ENCODE measurements at regions not wholly inside any gene's neighbourhood (a gene's known extent, or its start where the extent isn't known, plus 50 kb on each side); places are given as distances from the start of the nearest gene placed in this dataset.

- no peak overlapping the region for H3K4me3 ChIP-seq (ENCODE audit: low read depth, low read length)
- TF ChIP-seq, protein P1, sequence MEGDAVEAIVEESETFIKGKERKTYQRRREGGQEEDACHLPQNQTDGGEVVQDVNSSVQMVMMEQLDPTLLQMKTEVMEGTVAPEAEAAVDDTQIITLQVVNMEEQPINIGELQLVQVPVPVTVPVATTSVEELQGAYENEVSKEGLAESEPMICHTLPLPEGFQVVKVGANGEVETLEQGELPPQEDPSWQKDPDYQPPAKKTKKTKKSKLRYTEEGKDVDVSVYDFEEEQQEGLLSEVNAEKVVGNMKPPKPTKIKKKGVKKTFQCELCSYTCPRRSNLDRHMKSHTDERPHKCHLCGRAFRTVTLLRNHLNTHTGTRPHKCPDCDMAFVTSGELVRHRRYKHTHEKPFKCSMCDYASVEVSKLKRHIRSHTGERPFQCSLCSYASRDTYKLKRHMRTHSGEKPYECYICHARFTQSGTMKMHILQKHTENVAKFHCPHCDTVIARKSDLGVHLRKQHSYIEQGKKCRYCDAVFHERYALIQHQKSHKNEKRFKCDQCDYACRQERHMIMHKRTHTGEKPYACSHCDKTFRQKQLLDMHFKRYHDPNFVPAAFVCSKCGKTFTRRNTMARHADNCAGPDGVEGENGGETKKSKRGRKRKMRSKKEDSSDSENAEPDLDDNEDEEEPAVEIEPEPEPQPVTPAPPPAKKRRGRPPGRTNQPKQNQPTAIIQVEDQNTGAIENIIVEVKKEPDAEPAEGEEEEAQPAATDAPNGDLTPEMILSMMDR (IDR thresholded peaks at IDR 0.05; ENCODE audit: low read depth, low read length), result no peak
- in situ Hi-C loops (cut with HindIII; ENCODE audit: low sequenced_read_pairs), result no loop called here
- DNase-seq (ENCODE audit: low read depth, low spot score), result no peak
Measured at GRCh38 chr3:171533702-171534101, 73.5 kb upstream of the TNIK start.

DNA sequence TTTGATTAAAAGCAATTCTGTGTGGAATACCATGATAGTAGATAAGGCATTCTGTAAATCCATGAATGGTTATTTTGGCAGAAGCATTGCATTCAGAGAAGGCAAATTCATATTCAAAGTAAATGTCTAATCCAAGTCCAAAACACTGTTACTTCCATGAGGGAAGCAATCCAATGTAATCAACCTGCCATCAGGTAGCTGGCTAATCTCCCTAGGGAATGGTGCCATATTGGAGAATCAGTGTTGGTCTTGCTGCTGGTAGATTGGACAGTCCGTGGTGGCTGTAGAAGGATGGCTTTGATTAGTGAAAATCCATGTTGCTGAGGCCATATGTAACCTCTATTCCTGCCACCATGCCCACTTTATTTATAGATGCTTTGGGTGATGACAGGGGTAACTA lies 72.1 kb upstream of the TNIK start:
- DNase-seq (ENCODE audit: low read depth, low spot score), result no peak

GRCh38 chr3:171531716-171532115 lies 71.5 kb upstream of the TNIK start:
- in situ Hi-C loops (cut with HindIII; ENCODE audit: low sequenced_read_pairs), result no loop called here
- no peak overlapping the region for H3K4me3 ChIP-seq (ENCODE audit: low read depth, low read length)
- no peak for DNase-seq (ENCODE audit: low read depth, low spot score)
- TF ChIP-seq, protein P1 (IDR thresholded peaks at IDR 0.05; ENCODE audit: low read depth, low read length), result no peak

More for the DNA sequence above, 72.1 kb upstream of the TNIK start:
- TF ChIP-seq, protein P1 (IDR thresholded peaks at IDR 0.05; ENCODE audit: low read depth, low read length), result no peak
- no peak overlapping the region for H3K4me3 ChIP-seq (ENCODE audit: low read depth, low read length)
- in situ Hi-C loops (cut with HindIII; ENCODE audit: low sequenced_read_pairs), result no loop called here

- in situ Hi-C loops (cut with HindIII; ENCODE audit: low sequenced_read_pairs), result no loop called here
- TF ChIP-seq, protein P1 (IDR thresholded peaks at IDR 0.05; ENCODE audit: low read depth, low read length), result no peak
- no peak for DNase-seq (ENCODE audit: low read depth, low spot score)
- no peak overlapping the region for H3K4me3 ChIP-seq (ENCODE audit: low read depth, low read length)
Measured at GRCh38 chr3:171528102-171528501, 67.9 kb upstream of the TNIK start.

GRCh38 chr3:171526869-171527268 lies 66.7 kb upstream of the TNIK start:
- DNase-seq (ENCODE audit: low read depth, low spot score), result peak; percentile 43
- in situ Hi-C loops (cut with HindIII; ENCODE audit: low sequenced_read_pairs), result no loop called here
- TF ChIP-seq, protein P1 (IDR thresholded peaks at IDR 0.05; ENCODE audit: low read depth, low read length), result no peak
- H3K4me3 ChIP-seq (ENCODE audit: low read depth, low read length), result no peak overlapping the region

DNA sequence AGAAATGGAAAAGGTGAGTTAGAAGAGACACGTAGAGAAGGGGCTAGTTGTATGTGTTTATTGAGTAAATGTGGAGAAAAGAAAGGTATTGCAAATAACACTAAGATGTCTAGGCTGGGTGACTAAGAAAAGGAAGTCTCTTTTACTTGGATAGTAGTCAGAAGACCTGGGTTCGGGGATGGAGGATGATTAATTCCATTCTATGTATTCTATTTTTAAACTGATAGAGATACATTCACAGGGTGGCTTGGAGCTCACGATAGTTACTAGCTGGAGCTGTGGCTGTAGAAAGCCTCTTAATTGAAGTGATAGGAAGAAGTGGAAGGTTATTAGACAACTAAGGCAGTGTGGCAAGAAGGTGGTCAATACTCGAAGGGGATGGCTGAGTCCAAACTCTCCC lies 65.9 kb upstream of the TNIK start:
- no peak overlapping the region for H3K4me3 ChIP-seq (ENCODE audit: low read depth, low read length)
- TF ChIP-seq, protein P1 (IDR thresholded peaks at IDR 0.05; ENCODE audit: low read depth, low read length), result no peak
- DNase-seq (ENCODE audit: low read depth, low spot score), result peak; percentile 18
- in situ Hi-C loops (cut with HindIII; ENCODE audit: low sequenced_read_pairs), result no loop called here

DNA sequence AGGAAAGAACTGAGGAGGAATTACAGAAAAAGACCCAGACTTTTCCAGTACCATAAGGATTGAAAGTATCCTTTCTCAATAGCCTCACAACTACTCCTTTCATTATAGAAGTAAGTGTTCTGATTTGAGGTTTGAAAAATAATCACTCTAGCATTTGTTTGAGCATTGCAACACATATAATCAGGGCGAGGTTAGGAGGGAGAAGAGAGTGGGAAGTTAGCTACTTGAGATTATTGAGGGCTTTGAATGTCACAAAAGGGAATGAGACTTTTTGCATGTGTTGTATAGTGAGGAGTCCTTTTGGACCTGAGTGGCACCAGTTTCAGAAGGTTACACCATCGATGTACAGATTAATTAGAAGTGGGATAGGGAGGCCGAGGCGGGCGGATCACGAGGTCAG lies 65.2 kb upstream of the TNIK start:
- in situ Hi-C loops (cut with HindIII; ENCODE audit: low sequenced_read_pairs), result no loop called here
- TF ChIP-seq, protein P1 (IDR thresholded peaks at IDR 0.05; ENCODE audit: low read depth, low read length), result no peak
- no peak overlapping the region for H3K4me3 ChIP-seq (ENCODE audit: low read depth, low read length)
- DNase-seq (ENCODE audit: low read depth, low spot score), result no peak
